Spleen (tissue), 11 donors: ENCODE measurements at regions not wholly inside any gene's neighbourhood (a gene's known extent, or its start where the extent isn't known, plus 50 kb on each side); places are given as distances from the start of the nearest gene placed in this dataset.

Experiments used
- DNase-seq: peaks from one replicate; pipeline ENCODE4 v3.0.0-alpha.2; 2020
- H3K27ac ChIP-seq, 8 donors: fragments of 200-600 bp; sonication (generic) in 7 of 8; 1 replicate in 4 of 8; 2 replicates in 4 of 8; pipeline versions ENCODE4 v1.5.0 to v1.8.0; 2016 to 2021; ENCODE audit warnings: inconsistent platforms in 4 of 8, mild to moderate bottlenecking in 4 of 8, moderate library complexity in 1 of 8
- H3K27me3 ChIP-seq, 7 donors: fragments of 200-600 bp; sonication (generic) in 6 of 7; replicated peaks in 1 of 7; 1 replicate in 4 of 7; 2 replicates in 3 of 7; pipeline versions ENCODE4 v1.5.0 to v1.8.0; 2016 to 2021; ENCODE audit warnings: inconsistent platforms in 3 of 7, mild to moderate bottlenecking in 1 of 7
- H3K36me3 ChIP-seq, 6 donors: fragments of 200-600 bp; sonication (generic) in 5 of 6; 1 replicate in 4 of 6; 2 replicates in 2 of 6; pipeline versions ENCODE4 v1.5.0 to v1.8.0; 2016 to 2021; ENCODE audit warnings: inconsistent platforms in 2 of 6
- H3K4me1 ChIP-seq, 6 donors: fragments of 200-600 bp; sonication (generic) in 5 of 6; 1 replicate in 3 of 6; 2 replicates in 3 of 6; pipeline versions ENCODE4 v1.5.0 to v1.8.0; 2016 to 2021; ENCODE audit warnings: inconsistent platforms in 3 of 6
- H3K4me3 ChIP-seq, 8 donors: fragments of 200-600 bp; sonication (generic) in 7 of 8; 1 replicate in 4 of 8; 2 replicates in 4 of 8; pipeline versions ENCODE4 v1.5.0 to v1.8.0; 2016 to 2021; ENCODE audit warnings: inconsistent platforms in 4 of 8, mild to moderate bottlenecking in 4 of 8, moderate library complexity in 2 of 8
- H3K9me3 ChIP-seq, 8 donors: fragments of 200-600 bp; sonication (generic) in 7 of 8; 1 replicate in 4 of 8; 2 replicates in 4 of 8; pipeline versions ENCODE4 v1.5.0 to v1.8.0; 2016 to 2021; ENCODE audit warnings: inconsistent platforms in 4 of 8
- CTCF ChIP-seq, 11 experiments: fragments of 200-600 bp in 7 of 11; fragments of 450-650 bp in 4 of 11; sonication (generic) in 4 of 11; IDR thresholded peaks in 8 of 11; conservative IDR thresholded peaks in 3 of 11; 1 replicate in 7 of 11; 2 replicates in 4 of 11; pipeline versions ENCODE4 v1.4.0 to v1.8.0; 2016 to 2021; ENCODE audit warnings: antibody characterized with exemption in 11 of 11, inconsistent platforms in 4 of 11, mild to moderate bottlenecking in 1 of 11
- POLR2A ChIP-seq, 3 donors: fragments of 450-650 bp; IDR thresholded peaks; one replicate each; pipeline ENCODE4 v1.5.1; 2017; ENCODE audit warnings: antibody characterized with exemption in 3 of 3, mild to moderate bottlenecking in 1 of 3
- POLR2AphosphoS5 ChIP-seq, 3 donors: sonication (generic); formaldehyde crosslinking; IDR thresholded peaks; one replicate each; pipeline ENCODE4 v1.5.1; 2017; ENCODE audit warnings: antibody characterized with exemption in 3 of 3
- WGBS, 5 donors: extraction: QIAGEN DNeasy Blood & Tissue Kit in 3 of 5; methylation state at CpG; one replicate each; pipeline versions ENCODE4 v1.1.5 to v1.1.7; 2013 to 2018; 5-methylcytosine and 5-hydroxymethylcytosine counted together
- intact Hi-C: fragments of 100-400 bp; cut with DNase I; formaldehyde crosslinking; loops from one replicate; pipeline ENCODE4 v1.15.0; 2023; ENCODE audit warnings: low total_unique reads
- donor health status: healthy with polysubstance abuse.
- donor health status: DM: no; HTN: no; CAD: no; lungs with moderate emphysema.
- donor health status: DM: no; HTN: no; CAD: no.
- donor health status: Bipolar disorder and iron deficiency.
- donor health status: healthy.
- donor health status: DM: no; HTN: no; CAD: no.
- donor health status: DM: yes; HTN: yes; CAD: no.

GRCh38 chr16:79982361-79982760 lies 381.8 kb upstream of the MAF start:
- Histone ChIP-seq H3K4me3 (no peak overlapping the region), H3K36me3 (no peaks in the 10 kb centered on the region), H3K27me3 (peaks cover 0 to 6% (median 0%) of the 10 kb centered on the region in 7 donors), H3K4me1 (no peaks in the 10 kb centered on the region), H3K9me3 (no peaks in the 10 kb centered on the region), H3K27ac (no peak overlapping the region)
- no peak for TF ChIP-seq CTCF (IDR thresholded peaks at IDR 0.05 in 8 of 11, conservative IDR thresholded peaks at IDR 0.05 in 3 of 11)
- TF ChIP-seq POLR2AphosphoS5 (IDR thresholded peaks at IDR 0.05) = no peak
- no peak for TF ChIP-seq POLR2A (IDR thresholded peaks at IDR 0.05)
- DNase-seq = no peak
- intact Hi-C loops = no loop called here
- WGBS, 5 donors = 76 to 88% (median 82%) methylated on average over 4 of the region's 4 CpGs

GRCh38 chr16:79981814-79982213 lies 381.3 kb upstream of the MAF start:
- Histone ChIP-seq H3K36me3 (no peaks in the 10 kb centered on the region), H3K4me3 (no peak overlapping the region), H3K9me3 (no peaks in the 10 kb centered on the region), H3K27ac (no peak overlapping the region), H3K27me3 (peaks cover 0 to 6% (median 0%) of the 10 kb centered on the region in 7 donors), H3K4me1 (no peaks in the 10 kb centered on the region)
- TF ChIP-seq POLR2A (IDR thresholded peaks at IDR 0.05) = no peak
- TF ChIP-seq POLR2AphosphoS5 (IDR thresholded peaks at IDR 0.05) = no peak
- TF ChIP-seq CTCF (IDR thresholded peaks at IDR 0.05 in 8 of 11, conservative IDR thresholded peaks at IDR 0.05 in 3 of 11) = no peak
- intact Hi-C loops = no loop called here
- 88 to 95% (median 91%) methylated on average over 4 of the region's 4 CpGs for WGBS, 5 donors
- DNase-seq = no peak

DNA sequence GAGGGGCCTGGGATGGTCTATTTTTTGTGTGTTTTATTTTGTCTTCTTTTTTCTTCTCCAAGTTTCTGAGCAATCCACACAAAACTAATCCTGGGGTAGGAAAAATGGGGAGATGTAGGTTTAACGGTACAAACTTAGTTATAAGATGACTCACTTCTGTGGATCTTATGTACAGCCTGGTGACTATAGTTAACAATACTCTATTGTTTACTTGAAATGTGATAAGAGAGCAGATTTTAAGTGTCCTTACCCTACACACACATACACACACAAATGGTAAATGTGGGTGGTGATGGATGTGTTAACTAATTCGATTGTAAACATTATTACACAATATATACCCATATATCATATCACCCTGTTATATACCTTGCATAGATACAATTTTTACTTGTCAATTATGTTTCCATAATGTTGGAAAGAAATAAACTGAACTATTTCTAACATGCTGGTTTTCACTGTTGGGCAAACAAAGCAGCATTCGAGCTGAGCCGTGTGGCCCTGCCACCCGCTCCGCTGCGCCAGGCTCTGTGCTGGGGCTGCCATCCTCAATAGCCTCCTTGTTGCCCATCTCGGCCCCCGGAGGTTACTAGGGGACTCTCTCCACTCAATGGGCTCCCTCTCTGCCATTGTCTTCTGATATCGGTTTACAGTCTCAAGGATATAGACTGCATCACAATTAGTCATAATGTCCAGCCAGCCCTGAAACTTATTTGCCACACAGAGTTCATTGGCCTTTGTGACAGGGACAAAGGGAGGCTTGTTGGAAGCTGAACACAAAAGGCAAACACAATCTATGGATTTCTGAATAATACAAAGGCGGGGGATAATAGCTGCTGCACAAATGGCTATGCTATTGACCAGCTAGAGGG lies 380.3 kb upstream of the MAF start:
- no peak overlapping the region for H3K27ac ChIP-seq

More for the DNA sequence above, 380.3 kb upstream of the MAF start:
- Histone ChIP-seq H3K4me3 (no peak overlapping the region), H3K4me1 (no peaks in the 10 kb centered on the region), H3K36me3 (no peaks in the 10 kb centered on the region), H3K27me3 (peaks cover 0 to 6% (median 0%) of the 10 kb centered on the region in 7 donors), H3K9me3 (no peaks in the 10 kb centered on the region)
- no peak for DNase-seq
- 87 to 91% (median 88%) methylated on average over 11 of the region's 11 CpGs for WGBS, 5 donors
- intact Hi-C loops = no loop called here
- TF ChIP-seq CTCF (IDR thresholded peaks at IDR 0.05 in 8 of 11, conservative IDR thresholded peaks at IDR 0.05 in 3 of 11) = no peak
- no peak for TF ChIP-seq POLR2AphosphoS5 (IDR thresholded peaks at IDR 0.05)
- no peak for TF ChIP-seq POLR2A (IDR thresholded peaks at IDR 0.05)
